ENCODE measurements at regions not wholly inside any gene's neighbourhood (a gene's known extent, or its start where the extent isn't known, plus 50 kb on each side); places are given as distances from the start of the nearest gene placed in this dataset.

DNA sequence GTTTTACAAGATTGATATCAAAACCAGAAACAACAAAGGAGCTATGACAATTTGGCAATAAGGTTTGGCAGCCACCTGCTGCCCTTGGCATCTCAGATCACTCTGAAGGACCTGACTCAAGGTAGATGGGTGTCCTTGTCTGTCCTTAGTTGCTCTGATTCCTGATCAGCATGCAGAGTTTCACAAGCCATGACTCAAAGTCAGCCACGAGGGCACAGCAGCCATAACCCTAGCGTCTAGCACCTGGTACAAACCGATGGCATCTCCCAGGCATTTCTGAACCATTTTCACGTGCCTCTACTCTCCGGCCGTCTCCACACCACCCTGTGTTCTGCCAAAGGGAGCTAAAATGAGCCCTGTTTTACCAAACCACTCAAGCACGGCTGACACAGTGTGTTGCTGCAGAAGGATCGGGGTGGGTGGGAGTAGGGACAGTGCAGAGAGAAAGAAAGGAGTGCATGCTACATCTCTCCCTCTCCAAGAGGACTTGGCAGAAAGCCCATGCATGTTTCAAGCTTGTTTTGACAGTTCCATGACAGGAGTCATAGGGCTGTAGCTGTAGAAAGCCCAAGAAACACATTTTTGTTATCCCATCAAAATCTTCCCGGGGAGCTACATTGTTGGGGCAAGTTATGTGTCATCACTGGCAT lies 297.3 kb downstream of the ABCC12 start:
- DNase-seq (no peak), ATAC-seq (no peak)
- no peaks in the 10 kb centered on the region for H3K9me3 Mint-ChIP-seq (ENCODE audit: insufficient read depth)
- ChIA-PET CTCF (no interaction called here), POLR2A (no interaction called here)
- no peak overlapping the region for H3K27ac Mint-ChIP-seq
- H3K4me3 Mint-ChIP-seq, result no peak overlapping the region
- no peaks in the 10 kb centered on the region for H3K4me1 Mint-ChIP-seq (ENCODE audit: low read depth)
- H3K36me3 Mint-ChIP-seq (ENCODE audit: low read depth), result no peaks in the 10 kb centered on the region
- H3K27me3 Mint-ChIP-seq (ENCODE audit: low read depth), result peaks cover 3% of the 10 kb centered on the region

DNA sequence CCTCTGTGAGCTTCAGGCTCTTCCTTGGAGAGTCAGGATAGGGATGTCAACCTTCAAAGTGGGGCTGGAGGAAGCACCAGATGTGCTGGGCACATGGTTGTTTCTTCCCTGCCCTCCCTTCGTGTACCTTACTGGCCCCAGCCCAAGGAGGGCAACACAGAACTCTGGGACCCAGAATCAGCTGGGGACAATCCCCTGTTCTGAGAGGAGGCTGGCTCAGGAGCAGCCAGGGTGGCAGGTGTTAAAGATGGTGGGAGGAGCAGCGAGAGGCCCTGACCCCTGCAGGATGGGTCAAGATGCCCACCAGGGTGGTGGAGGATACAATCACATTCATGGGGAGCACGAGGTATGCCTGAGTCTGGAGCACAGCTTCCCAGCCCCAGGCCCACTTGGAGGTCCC lies 300.4 kb downstream of the ABCC12 start:
- ChIA-PET POLR2A (no interaction called here), CTCF (no interaction called here)
- H3K36me3 Mint-ChIP-seq (ENCODE audit: low read depth), result no peaks in the 10 kb centered on the region
- no peak overlapping the region for H3K27ac Mint-ChIP-seq
- H3K4me1 Mint-ChIP-seq (ENCODE audit: low read depth), result no peaks in the 10 kb centered on the region
- H3K27me3 Mint-ChIP-seq (ENCODE audit: low read depth), result no peaks in the 10 kb centered on the region
- H3K4me3 Mint-ChIP-seq, result no peak overlapping the region
- no peak for DNase-seq
- H3K9me3 Mint-ChIP-seq (ENCODE audit: insufficient read depth), result no peaks in the 10 kb centered on the region
- ATAC-seq, result no peak

DNA sequence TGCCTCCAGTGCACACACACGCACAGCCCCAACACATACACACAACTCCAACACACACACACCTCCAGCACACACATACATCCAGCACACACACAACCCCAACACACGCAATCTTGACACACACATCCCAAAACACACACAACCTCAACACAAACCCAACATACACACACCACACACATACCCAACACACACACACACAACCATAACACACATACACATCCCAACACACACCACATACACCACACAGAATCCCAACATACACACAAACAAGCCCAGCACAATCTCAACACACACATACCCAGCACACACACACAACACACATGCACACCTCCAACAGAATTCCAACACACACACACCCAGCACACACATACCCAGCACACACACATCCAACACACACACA lies 301.1 kb downstream of the ABCC12 start:
- ChIA-PET CTCF (no interaction called here), POLR2A (no interaction called here)
- Mint-ChIP-seq H3K27me3 (ENCODE audit: low read depth) (no peaks in the 10 kb centered on the region), H3K27ac (no peak overlapping the region), H3K4me1 (ENCODE audit: low read depth) (no peaks in the 10 kb centered on the region), H3K4me3 (no peak overlapping the region), H3K9me3 (ENCODE audit: insufficient read depth) (no peaks in the 10 kb centered on the region), H3K36me3 (ENCODE audit: low read depth) (no peaks in the 10 kb centered on the region)
- DNase-seq, result no peak
- no peak for ATAC-seq

DNA sequence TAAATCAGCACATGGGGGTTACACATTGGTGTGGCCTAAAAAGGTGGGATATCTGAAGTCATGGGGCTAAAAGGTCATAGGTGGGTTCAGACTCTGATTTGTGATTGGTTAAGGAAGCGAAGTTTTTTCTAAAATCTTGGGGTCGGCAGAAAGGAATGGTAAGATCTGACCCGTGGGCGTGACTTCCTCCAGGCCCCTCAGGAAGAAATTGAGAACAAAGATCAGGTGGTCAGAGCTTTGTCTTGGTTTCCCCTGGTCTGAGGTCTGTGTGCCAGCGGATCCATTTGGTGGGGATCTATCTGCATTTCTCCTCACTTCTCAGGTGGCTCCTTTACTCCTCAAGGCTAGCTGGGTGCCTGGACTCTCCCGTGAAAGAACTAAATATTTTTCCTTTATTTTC lies 302.8 kb downstream of the ABCC12 start:
- Mint-ChIP-seq H3K9me3 (ENCODE audit: insufficient read depth) (no peaks in the 10 kb centered on the region), H3K4me1 (ENCODE audit: low read depth) (no peaks in the 10 kb centered on the region), H3K36me3 (ENCODE audit: low read depth) (no peaks in the 10 kb centered on the region), H3K4me3 (no peak overlapping the region), H3K27me3 (ENCODE audit: low read depth) (no peaks in the 10 kb centered on the region), H3K27ac (no peak overlapping the region)
- ChIA-PET POLR2A (no interaction called here), CTCF (no interaction called here)
- no peak for DNase-seq
- no peak for ATAC-seq

DNA sequence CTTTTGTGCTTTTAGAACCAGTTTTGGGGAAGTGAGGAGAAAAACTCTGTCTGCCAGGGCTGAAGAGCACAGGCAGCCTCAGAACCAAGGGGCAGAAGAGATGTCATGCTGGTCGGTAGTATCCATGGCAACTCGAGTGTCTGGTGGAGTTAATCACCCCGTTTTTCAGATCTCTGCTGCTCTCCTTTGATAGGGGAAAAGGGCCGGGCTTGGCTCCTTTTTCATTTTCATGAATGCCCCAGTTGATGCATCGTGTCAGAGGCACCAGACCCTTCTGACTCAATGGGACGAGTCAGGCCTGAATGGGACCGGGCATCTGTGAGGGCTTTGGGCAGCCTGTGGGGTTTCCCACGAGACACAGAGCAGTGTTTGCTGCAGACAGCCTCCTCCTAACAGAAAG lies 304.6 kb downstream of the ABCC12 start:
- H3K27me3 Mint-ChIP-seq (ENCODE audit: low read depth), result no peaks in the 10 kb centered on the region
- ATAC-seq (no peak), DNase-seq (no peak)
- no peaks in the 10 kb centered on the region for H3K4me1 Mint-ChIP-seq (ENCODE audit: low read depth)
- POLR2A ChIA-PET, result no interaction called here
- no peak overlapping the region for H3K27ac Mint-ChIP-seq
- no peaks in the 10 kb centered on the region for H3K9me3 Mint-ChIP-seq (ENCODE audit: insufficient read depth)
- H3K4me3 Mint-ChIP-seq, result no peak overlapping the region
- CTCF ChIA-PET, result no interaction called here
- H3K36me3 Mint-ChIP-seq (ENCODE audit: low read depth), result no peaks in the 10 kb centered on the region

DNA sequence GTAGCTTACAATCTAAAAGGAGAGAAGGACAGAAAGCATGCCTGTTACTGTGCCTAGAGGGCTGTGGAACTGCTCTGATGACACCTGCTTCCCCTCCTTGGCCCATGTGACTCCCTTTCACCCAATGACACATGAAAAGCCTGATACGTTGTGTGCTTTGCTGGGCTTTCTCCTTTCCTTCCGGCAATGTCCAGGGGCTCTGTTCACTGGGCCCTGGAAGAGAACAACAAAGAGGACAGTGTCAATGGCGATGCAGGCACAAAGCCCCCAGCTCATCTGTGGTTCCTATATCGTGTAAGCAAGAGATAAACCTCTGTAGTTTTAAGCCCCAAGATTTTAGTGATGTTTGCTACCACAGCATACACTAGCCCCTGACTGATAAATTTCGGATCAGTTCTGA lies 306.1 kb downstream of the ABCC12 start:
- H3K4me3 Mint-ChIP-seq, result no peak overlapping the region
- H3K9me3 Mint-ChIP-seq (ENCODE audit: insufficient read depth), result no peaks in the 10 kb centered on the region
- H3K36me3 Mint-ChIP-seq (ENCODE audit: low read depth), result no peaks in the 10 kb centered on the region
- no peaks in the 10 kb centered on the region for H3K4me1 Mint-ChIP-seq (ENCODE audit: low read depth)
- H3K27ac Mint-ChIP-seq, result no peak overlapping the region
- DNase-seq (no peak), ATAC-seq (no peak)
- H3K27me3 Mint-ChIP-seq (ENCODE audit: low read depth), result no peaks in the 10 kb centered on the region
- CTCF ChIA-PET, result no interaction called here
- POLR2A ChIA-PET, result no interaction called here

DNA sequence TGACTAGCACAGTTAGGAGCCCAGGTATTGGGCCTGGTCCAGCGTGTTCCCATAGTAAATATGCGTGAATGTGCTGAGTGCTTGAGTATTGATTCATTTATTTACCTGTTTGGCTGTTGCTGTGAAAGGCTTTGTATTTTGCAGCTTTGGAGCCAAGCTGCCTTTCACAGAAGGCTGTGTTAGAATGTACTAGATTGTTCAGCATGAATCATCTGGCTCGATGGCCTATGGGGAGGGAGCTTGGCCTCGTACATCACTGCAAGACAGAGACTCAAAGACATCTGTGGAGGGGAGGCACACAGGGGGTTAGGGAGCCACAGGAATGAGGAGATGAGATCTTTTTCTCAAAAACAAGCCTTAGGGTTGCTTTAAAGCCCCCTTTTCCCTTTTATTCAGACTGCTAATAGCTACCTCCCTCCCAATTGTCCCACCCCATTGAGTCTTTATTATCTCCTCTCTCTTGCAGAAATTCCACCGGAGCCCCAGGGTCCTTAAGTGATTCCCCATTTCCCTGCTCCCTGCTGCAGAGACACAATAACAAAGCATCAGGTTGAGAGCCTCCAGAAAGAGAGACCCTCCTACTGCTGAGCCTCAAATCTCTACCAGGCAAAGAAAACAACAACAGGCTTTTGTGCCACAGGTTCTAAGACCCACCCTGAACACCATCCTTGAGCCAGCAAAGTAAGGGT lies 307.2 kb downstream of the ABCC12 start:
- H3K36me3 Mint-ChIP-seq (ENCODE audit: low read depth), result no peaks in the 10 kb centered on the region
- no peak for ATAC-seq
- H3K27me3 Mint-ChIP-seq (ENCODE audit: low read depth), result no peaks in the 10 kb centered on the region
- no peaks in the 10 kb centered on the region for H3K4me1 Mint-ChIP-seq (ENCODE audit: low read depth)
- no peak overlapping the region for H3K4me3 Mint-ChIP-seq
- no peak for DNase-seq
- H3K27ac Mint-ChIP-seq, result no peak overlapping the region
- ChIA-PET CTCF (no interaction called here), POLR2A (no interaction called here)
- H3K9me3 Mint-ChIP-seq (ENCODE audit: insufficient read depth), result no peaks in the 10 kb centered on the region

DNA sequence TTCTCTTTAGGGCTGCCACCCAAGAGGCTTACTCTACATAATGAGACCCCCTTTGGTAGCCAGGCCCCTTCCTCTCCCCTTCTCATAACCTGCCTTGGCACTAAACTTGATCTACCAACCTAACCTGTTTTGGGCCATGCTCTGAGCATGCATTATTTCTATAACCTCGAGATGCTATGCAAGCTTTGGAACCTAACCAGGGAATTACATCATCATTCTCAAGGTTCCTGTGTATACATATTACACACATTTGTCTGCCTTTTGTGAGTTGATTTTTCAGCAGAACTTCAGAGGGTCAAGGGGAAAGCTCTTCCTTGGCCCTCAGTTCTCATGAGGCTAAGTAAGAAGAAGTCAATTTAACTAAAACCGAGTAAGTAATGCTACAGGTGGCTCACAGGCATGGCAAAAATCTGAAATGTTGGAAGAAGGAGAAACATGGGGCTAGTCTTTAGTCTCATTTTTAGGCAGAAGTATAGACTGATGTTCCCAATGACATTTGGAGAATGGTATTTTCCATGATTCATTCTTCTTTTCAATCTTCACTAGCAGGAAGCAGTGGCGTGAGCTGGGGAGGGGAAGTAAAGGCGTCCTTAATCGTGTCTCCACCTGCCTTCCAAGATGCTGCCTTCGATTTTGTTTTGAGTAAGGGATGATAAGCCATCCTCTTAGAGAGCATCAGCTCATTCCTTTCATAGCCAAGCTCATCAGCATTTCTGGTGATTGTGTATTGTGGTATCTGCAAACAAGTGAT lies 308.4 kb downstream of the ABCC12 start:
- POLR2A ChIA-PET, result no interaction called here
- Mint-ChIP-seq H3K9me3 (ENCODE audit: insufficient read depth) (no peaks in the 10 kb centered on the region), H3K36me3 (ENCODE audit: low read depth) (no peaks in the 10 kb centered on the region), H3K27me3 (ENCODE audit: low read depth) (no peaks in the 10 kb centered on the region), H3K27ac (no peak overlapping the region), H3K4me3 (no peak overlapping the region), H3K4me1 (ENCODE audit: low read depth) (no peaks in the 10 kb centered on the region)
- DNase-seq, result no peak
- CTCF ChIA-PET, result no interaction called here
- no peak for ATAC-seq

DNA sequence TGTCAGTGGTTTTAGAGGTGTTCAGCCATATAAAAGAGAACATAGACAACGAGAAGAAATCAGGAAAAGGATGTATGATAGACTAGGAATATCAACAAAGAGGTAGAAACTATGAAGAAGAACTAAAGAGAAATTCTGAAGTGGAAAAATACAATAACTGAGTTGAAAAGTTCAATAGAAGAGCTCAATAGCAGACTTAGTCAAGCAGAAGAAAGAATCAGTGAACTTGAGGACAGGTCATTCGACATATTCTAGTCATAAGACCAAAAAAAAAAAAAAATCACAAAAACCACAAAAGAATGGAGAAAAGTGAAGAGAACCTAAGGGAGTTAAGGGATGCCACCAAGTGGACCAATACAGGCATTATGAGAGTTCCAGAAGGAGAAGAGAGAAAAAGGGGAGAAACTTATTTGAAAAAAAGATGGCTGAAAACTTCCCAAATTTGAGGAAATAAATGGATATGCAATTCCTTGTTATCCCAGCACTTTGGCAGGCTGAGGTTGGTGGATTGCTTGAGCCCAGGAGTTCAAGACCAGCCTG lies 321.2 kb downstream of the ABCC12 start:
- Mint-ChIP-seq H3K9me3 (ENCODE audit: insufficient read depth) (peaks cover 32% of the 10 kb centered on the region), H3K27ac (no peak overlapping the region), H3K36me3 (ENCODE audit: low read depth) (no peaks in the 10 kb centered on the region), H3K4me1 (ENCODE audit: low read depth) (no peaks in the 10 kb centered on the region), H3K27me3 (ENCODE audit: low read depth) (no peaks in the 10 kb centered on the region), H3K4me3 (no peak overlapping the region)
- POLR2A ChIA-PET, result interaction anchor here (0.6 kb wide), 1 partner anchor 246 kb away, joined by 4 read pairs; no protein-coding TSS in a partner anchor
- CTCF ChIA-PET, result no interaction called here
- ATAC-seq, result no peak
- DNase-seq, result no peak

DNA sequence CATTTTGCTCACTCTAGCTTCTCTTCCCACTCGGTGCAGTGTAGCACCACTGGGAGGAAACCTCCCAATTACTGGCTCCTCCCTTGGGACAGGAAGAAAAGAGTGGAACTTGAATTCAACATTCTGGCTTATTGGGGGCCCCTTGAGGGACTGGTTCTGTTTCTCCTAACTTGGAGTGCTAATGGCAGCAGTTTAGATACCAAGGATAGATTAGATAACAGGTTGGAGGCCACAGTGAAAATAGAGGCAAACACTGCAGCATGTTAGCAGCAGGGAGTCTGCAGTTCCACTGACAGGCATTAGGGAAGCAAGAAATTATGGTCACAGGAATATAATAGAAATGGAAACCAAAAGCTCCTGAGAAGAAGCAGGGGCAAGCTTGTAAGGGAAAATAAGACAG lies 322.0 kb downstream of the ABCC12 start:
- ATAC-seq (no peak), DNase-seq (no peak)
- no peaks in the 10 kb centered on the region for H3K36me3 Mint-ChIP-seq (ENCODE audit: low read depth)
- no peak overlapping the region for H3K4me3 Mint-ChIP-seq
- no peaks in the 10 kb centered on the region for H3K27me3 Mint-ChIP-seq (ENCODE audit: low read depth)
- no peak overlapping the region for H3K27ac Mint-ChIP-seq
- POLR2A ChIA-PET, result no interaction called here
- no peaks in the 10 kb centered on the region for H3K4me1 Mint-ChIP-seq (ENCODE audit: low read depth)
- peaks cover 26% of the 10 kb centered on the region for H3K9me3 Mint-ChIP-seq (ENCODE audit: insufficient read depth)
- CTCF ChIA-PET, result no interaction called here

DNA sequence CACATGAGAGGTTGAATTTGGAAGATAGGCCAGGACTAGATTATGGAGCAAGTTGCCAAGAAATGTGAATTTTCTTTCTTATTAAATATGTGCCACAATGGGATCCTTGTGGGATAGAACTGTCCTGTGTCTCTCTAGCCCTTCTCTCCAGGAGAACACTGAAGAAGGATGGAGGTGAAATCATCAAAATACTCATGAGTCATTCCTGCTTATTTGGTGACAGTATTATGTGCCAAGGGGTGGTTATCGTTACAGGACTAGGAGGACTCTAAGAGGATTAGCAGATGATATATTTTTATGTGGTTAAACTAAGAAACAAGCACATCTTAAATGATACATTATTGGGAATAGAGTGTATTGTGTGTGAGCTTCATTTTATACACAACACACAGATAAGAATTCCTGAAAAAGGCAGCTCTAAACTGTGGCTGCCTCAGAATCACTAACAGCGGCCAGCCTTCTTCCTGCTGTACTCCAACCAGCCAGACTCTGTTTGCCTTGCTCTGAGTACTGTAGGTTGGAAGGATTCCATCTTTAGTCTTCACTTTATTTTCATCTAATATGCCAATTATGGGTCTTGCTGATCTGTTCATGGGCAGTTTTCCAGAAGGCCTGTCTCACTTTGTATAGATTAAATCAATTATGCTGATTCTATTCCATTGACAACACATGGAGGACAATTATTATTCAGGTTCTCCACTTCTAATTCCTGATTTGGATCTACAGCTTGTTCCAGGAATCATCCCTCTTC lies 325.8 kb downstream of the ABCC12 start:
- ATAC-seq (no peak), DNase-seq (no peak)
- POLR2A ChIA-PET, result no interaction called here
- no peak overlapping the region for H3K27ac Mint-ChIP-seq
- no peaks in the 10 kb centered on the region for H3K36me3 Mint-ChIP-seq (ENCODE audit: low read depth)
- H3K4me3 Mint-ChIP-seq, result no peak overlapping the region
- H3K9me3 Mint-ChIP-seq (ENCODE audit: insufficient read depth), result peaks cover 22% of the 10 kb centered on the region
- no peaks in the 10 kb centered on the region for H3K27me3 Mint-ChIP-seq (ENCODE audit: low read depth)
- H3K4me1 Mint-ChIP-seq (ENCODE audit: low read depth), result no peaks in the 10 kb centered on the region
- CTCF ChIA-PET, result no interaction called here

DNA sequence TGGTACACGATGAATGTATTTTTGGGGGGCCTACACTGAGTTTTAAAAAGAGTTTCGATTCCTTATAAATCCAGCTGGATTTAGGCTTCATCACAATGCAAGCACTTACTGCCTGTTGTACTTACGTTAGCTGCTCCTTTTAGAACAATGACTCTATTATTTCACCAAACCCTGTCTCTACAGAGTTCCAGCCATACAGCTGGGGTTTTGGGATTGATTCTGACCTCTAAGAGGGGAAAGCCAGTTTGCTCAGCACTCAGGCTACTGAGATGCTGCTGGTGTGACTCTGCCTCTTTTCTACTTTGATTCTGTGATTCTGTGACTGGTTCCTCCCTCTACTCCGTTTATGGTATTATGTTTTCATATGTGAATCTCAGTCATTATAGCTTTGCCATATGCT lies 329.7 kb downstream of the ABCC12 start:
- ChIA-PET CTCF (no interaction called here), POLR2A (no interaction called here)
- no peaks in the 10 kb centered on the region for H3K9me3 Mint-ChIP-seq (ENCODE audit: insufficient read depth)
- H3K36me3 Mint-ChIP-seq (ENCODE audit: low read depth), result no peaks in the 10 kb centered on the region
- H3K4me3 Mint-ChIP-seq, result no peak overlapping the region
- no peak overlapping the region for H3K27ac Mint-ChIP-seq
- ATAC-seq, result no peak
- no peaks in the 10 kb centered on the region for H3K4me1 Mint-ChIP-seq (ENCODE audit: low read depth)
- no peak for DNase-seq
- no peaks in the 10 kb centered on the region for H3K27me3 Mint-ChIP-seq (ENCODE audit: low read depth)
